ENCODE measurements at regions not wholly inside any gene's neighbourhood (a gene's known extent, or its start where the extent isn't known, plus 50 kb on each side); places are given as distances from the start of the nearest gene placed in this dataset.

DNA sequence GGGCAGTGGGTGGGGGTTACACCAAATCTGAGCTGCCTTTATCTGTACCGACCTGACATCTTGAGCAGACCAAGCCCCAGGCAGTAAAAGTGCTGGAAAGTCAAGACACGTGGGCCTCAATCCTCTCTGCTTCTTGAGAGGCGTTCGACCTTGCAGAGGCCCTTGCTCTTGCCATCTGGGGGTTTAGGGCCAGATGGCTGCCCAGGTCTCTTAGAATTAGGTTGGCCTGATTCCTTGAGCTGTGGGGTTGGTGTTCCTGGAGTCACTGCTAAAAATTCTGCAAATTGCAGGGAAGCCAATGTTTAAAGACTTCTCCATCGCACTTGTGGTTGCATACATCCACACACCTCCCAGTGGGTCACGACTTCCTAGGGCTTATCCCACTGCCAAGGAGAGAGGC lies 238.2 kb upstream of the ASIC2 start:
- H3K36me3 Mint-ChIP-seq, result no peaks in the 10 kb centered on the region
- no peak for ATAC-seq (ENCODE audit: low read depth in 2 of 2)
- H3K9me3 Mint-ChIP-seq, result peaks cover 0 to 11% (median 3%) of the 10 kb centered on the region in 7 donors
- no peak for DNase-seq
- peaks cover 0 to 5% (median 4%) of the 10 kb centered on the region in 3 donors for H3K27me3 Mint-ChIP-seq
- H3K4me1 Mint-ChIP-seq, result no peaks in the 10 kb centered on the region
- no peak overlapping the region for H3K4me3 Mint-ChIP-seq
- no peak overlapping the region for H3K27ac Mint-ChIP-seq

- Mint-ChIP-seq H3K9me3 (peaks cover 0 to 2% (median 0%) of the 10 kb centered on the region in 7 donors), H3K27ac (no peak overlapping the region), H3K27me3 (peaks cover 3 to 9% (median 4%) of the 10 kb centered on the region in 3 donors), H3K36me3 (no peaks in the 10 kb centered on the region), H3K4me3 (no peak overlapping the region), H3K4me1 (no peaks in the 10 kb centered on the region)
- ATAC-seq (ENCODE audit: low read depth in 2 of 2) (no peak), DNase-seq (no peak)
Measured at GRCh38 chr17:33534087-33534486, 241.0 kb upstream of the ASIC2 start.

GRCh38 chr17:33545124-33545523 lies 252.0 kb upstream of the ASIC2 start:
- Mint-ChIP-seq H3K9me3 (peaks cover 0 to 11% (median 5%) of the 10 kb centered on the region in 7 donors), H3K4me3 (no peak overlapping the region)

DNA sequence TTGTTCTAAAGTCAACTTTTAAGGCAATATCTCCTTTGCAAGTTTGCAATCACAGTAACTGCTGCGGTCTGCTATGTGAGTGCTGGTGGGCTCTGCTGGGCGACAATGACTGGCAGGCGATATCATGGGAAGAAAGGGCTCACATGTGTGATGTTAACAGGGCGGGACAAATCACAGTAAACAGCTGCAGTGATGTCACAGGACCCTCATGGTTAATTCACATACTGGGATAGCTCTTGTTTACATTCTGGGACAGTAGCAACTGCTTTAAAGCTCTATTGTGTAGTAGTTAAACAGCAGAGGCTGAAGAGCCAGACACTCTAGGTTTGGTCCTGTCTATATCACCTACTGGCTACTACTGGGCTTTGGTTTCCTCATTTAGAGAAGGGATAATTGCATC lies 257.2 kb upstream of the ASIC2 start:
- Mint-ChIP-seq H3K4me1 (no peaks in the 10 kb centered on the region), H3K36me3 (no peaks in the 10 kb centered on the region), H3K27ac (no peak overlapping the region), H3K27me3 (peaks cover 4 to 9% (median 5%) of the 10 kb centered on the region in 3 donors), H3K4me3 (no peak overlapping the region), H3K9me3 (peaks cover 0 to 6% (median 0%) of the 10 kb centered on the region in 7 donors)
- DNase-seq, result no peak
- ATAC-seq (ENCODE audit: low read depth in 2 of 2), result no peak

More at GRCh38 chr17:33545124-33545523, 252.0 kb upstream of the ASIC2 start:
- H3K27ac Mint-ChIP-seq, result no peak overlapping the region
- no peaks in the 10 kb centered on the region for H3K4me1 Mint-ChIP-seq
- no peak for ATAC-seq (ENCODE audit: low read depth in 2 of 2)
- H3K36me3 Mint-ChIP-seq, result no peaks in the 10 kb centered on the region
- no peak for DNase-seq
- H3K27me3 Mint-ChIP-seq, result peaks cover 0 to 9% (median 6%) of the 10 kb centered on the region in 3 donors

- Mint-ChIP-seq H3K36me3 (no peaks in the 10 kb centered on the region), H3K9me3 (peaks cover 0 to 6% (median 0%) of the 10 kb centered on the region in 7 donors), H3K4me1 (no peaks in the 10 kb centered on the region), H3K27ac (peak overlapping the region in 1 of 6 donors; percentile 62), H3K27me3 (peaks cover 0 to 9% (median 4%) of the 10 kb centered on the region in 3 donors), H3K4me3 (no peak overlapping the region)
- DNase-seq (no peak), ATAC-seq (ENCODE audit: low read depth in 2 of 2) (no peak)
Measured at GRCh38 chr17:33551075-33551474, 258.0 kb upstream of the ASIC2 start.

DNA sequence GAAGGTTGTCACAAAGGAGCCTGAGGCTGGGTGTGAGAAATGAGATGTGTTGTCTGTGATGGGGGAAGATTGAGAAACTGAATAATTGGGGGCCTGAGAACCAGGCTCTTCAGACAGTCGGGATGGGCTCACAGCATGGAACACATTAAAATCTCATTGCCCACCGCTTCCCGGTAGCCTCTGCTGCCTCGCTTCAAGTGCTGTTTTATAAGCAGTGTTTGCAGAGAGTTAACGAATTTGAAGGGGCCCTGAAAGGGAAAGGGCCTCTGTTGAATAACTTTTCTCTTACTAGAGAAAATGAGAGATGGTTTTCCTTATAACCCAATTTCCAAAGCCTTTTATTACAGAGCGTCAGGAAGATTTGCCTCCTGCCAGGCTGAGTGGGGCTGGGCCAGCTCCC lies 258.8 kb upstream of the ASIC2 start:
- H3K4me1 Mint-ChIP-seq, result no peaks in the 10 kb centered on the region
- ATAC-seq (ENCODE audit: low read depth in 2 of 2), result no peak
- no peaks in the 10 kb centered on the region for H3K36me3 Mint-ChIP-seq
- no peak for DNase-seq
- H3K27ac Mint-ChIP-seq, result no peak overlapping the region
- peaks cover 0 to 9% (median 4%) of the 10 kb centered on the region in 3 donors for H3K27me3 Mint-ChIP-seq
- H3K4me3 Mint-ChIP-seq, result no peak overlapping the region
- H3K9me3 Mint-ChIP-seq, result peaks cover 0 to 6% (median 0%) of the 10 kb centered on the region in 7 donors

DNA sequence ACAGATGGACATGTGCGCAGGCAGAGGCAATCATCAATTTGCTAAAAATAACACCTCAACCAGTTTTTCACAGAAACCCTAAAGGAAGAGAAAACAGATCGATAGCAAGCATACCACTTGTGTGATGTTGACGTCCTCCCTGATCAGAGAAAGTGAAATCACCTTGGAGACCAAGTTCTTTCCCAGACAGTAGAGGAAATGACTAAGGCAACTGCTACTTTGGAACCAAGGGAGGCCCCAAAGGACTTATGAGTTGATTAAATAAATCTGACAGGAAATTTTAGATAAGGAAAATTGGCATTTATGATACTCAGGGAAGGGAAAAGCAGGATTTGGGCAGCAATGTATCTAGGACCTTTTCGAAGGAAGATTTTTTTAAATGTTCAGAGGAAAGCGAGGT lies 267.1 kb upstream of the ASIC2 start:
- Mint-ChIP-seq H3K27ac (no peak overlapping the region), H3K36me3 (peaks cover 0 to 8% of the 10 kb centered on the region in 2 donors), H3K27me3 (no peaks in the 10 kb centered on the region), H3K9me3 (peaks cover 5 to 28% (median 17%) of the 10 kb centered on the region in 7 donors), H3K4me1 (no peaks in the 10 kb centered on the region), H3K4me3 (no peak overlapping the region)
- no peak for DNase-seq
- no peak for ATAC-seq (ENCODE audit: low read depth in 2 of 2)

- no peaks in the 10 kb centered on the region for H3K4me1 Mint-ChIP-seq
- H3K36me3 Mint-ChIP-seq, result peaks cover 0 to 8% of the 10 kb centered on the region in 2 donors
- no peak overlapping the region for H3K27ac Mint-ChIP-seq
- no peaks in the 10 kb centered on the region for H3K27me3 Mint-ChIP-seq
- H3K4me3 Mint-ChIP-seq, result no peak overlapping the region
- peaks cover 5 to 28% (median 17%) of the 10 kb centered on the region in 7 donors for H3K9me3 Mint-ChIP-seq
- DNase-seq, result no peak
- ATAC-seq (ENCODE audit: low read depth in 2 of 2), result no peak
Measured at GRCh38 chr17:33560871-33561270, 267.8 kb upstream of the ASIC2 start.

DNA sequence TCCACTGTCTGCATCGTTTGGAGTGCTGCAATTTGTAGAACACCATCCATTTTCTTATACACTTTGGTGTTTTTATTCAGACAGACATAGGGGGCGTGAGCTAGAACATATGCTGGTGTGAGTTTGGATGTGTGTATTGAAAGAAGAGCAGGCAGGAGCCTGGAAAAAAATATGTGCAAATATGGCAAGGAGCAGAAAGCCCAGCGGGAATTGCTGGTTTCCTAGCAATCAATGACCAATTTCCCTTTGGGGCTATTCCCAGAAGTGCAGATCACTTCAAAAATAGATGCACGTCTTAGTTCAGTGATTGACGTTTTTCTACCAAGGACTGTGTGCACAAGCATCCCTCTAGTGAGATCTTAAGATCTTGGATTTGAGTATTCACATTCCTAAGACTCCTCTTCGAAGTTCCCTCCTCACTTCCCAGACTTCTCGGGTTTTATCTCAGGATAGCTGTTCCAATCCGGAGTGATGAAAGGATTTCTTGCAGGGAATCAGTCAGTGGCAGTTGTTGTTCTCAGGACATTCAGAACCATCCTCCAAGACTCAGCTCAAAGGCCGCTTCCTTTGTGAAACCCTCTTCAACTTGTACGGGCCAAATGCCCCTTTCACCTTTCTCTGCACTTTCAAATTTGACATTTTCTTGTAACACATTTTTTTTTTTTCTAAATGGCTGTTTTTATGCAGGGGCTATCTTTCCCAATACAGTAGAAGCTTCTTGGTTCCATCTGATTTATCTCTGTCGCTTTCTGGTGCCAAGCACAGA lies 268.7 kb upstream of the ASIC2 start:
- Mint-ChIP-seq H3K36me3 (peaks cover 0 to 8% of the 10 kb centered on the region in 2 donors), H3K27ac (no peak overlapping the region), H3K4me1 (no peaks in the 10 kb centered on the region), H3K4me3 (no peak overlapping the region), H3K9me3 (peaks cover 9 to 31% (median 18%) of the 10 kb centered on the region in 7 donors), H3K27me3 (peaks cover 0 to 3% (median 0%) of the 10 kb centered on the region in 3 donors)
- ATAC-seq (ENCODE audit: low read depth in 2 of 2) (no peak), DNase-seq (no peak)

GRCh38 chr17:33562792-33563191 lies 269.7 kb upstream of the ASIC2 start:
- DNase-seq (no peak), ATAC-seq (ENCODE audit: low read depth in 2 of 2) (no peak)
- no peak overlapping the region for H3K4me3 Mint-ChIP-seq
- H3K9me3 Mint-ChIP-seq, result peaks cover 7 to 29% (median 13%) of the 10 kb centered on the region in 7 donors
- H3K27me3 Mint-ChIP-seq, result peaks cover 0 to 10% (median 0%) of the 10 kb centered on the region in 3 donors
- no peaks in the 10 kb centered on the region for H3K4me1 Mint-ChIP-seq
- peaks cover 0 to 8% of the 10 kb centered on the region in 2 donors for H3K36me3 Mint-ChIP-seq
- no peak overlapping the region for H3K27ac Mint-ChIP-seq

GRCh38 chr17:33564146-33564545 lies 271.1 kb upstream of the ASIC2 start:
- Mint-ChIP-seq H3K36me3 (peaks cover 0 to 4% of the 10 kb centered on the region in 2 donors), H3K27ac (no peak overlapping the region), H3K9me3 (peaks cover 4 to 24% (median 7%) of the 10 kb centered on the region in 7 donors), H3K4me1 (no peaks in the 10 kb centered on the region), H3K27me3 (peaks cover 0 to 10% (median 0%) of the 10 kb centered on the region in 3 donors), H3K4me3 (no peak overlapping the region)
- ATAC-seq (ENCODE audit: low read depth in 2 of 2) (no peak), DNase-seq (no peak)

DNA sequence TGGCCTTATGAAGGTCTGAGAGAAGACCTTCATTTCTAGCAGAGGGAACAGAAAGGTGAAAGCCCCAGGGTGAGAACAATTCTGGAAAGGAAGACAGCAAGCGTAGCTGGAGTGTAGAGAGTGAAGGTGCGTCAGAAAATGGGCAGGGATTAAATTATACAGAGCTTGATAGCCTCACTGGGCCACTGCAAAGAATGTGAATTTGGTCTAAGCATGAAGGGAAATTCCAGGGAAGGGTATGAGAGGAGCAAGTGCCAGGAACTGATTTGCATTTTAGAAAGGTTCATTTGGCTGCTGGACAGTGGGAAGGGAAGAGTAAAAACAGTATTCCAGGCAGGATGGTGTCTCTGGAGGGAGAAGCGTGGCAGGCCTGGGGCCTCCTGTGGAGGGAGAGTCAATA lies 274.1 kb upstream of the ASIC2 start:
- ATAC-seq (ENCODE audit: low read depth in 2 of 2) (no peak), DNase-seq (no peak)
- no peak overlapping the region for H3K27ac Mint-ChIP-seq
- no peaks in the 10 kb centered on the region for H3K36me3 Mint-ChIP-seq
- H3K9me3 Mint-ChIP-seq, result peaks cover 3 to 32% (median 7%) of the 10 kb centered on the region in 7 donors
- H3K4me1 Mint-ChIP-seq, result no peaks in the 10 kb centered on the region
- H3K4me3 Mint-ChIP-seq, result no peak overlapping the region
- H3K27me3 Mint-ChIP-seq, result peaks cover 0 to 10% (median 7%) of the 10 kb centered on the region in 3 donors

DNA sequence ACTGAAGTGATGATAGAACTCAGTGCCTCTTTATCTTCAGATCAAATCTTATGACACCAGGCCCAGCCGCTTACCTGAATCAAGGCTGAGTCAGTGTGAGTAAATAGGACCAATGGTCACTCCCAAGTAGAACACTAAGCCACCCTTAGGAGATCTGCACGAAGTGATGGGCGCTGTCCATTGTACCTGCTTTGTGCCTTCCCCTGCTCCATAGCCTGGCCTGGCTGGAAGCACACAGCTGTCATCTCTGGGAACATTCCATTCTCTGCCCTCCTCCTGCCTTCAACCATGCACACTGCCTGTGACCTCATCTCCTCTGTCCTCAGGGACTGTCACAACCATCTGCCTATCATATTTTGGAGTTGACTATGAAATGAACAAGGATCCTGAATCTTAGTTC lies 279.5 kb upstream of the ASIC2 start:
- ATAC-seq (ENCODE audit: low read depth in 2 of 2) (no peak), DNase-seq (no peak)
- Mint-ChIP-seq H3K27ac (peak overlapping the region in 1 of 6 donors; percentile 10), H3K4me1 (no peaks in the 10 kb centered on the region), H3K36me3 (no peaks in the 10 kb centered on the region), H3K4me3 (no peak overlapping the region), H3K9me3 (peaks cover 0 to 14% (median 2%) of the 10 kb centered on the region in 7 donors), H3K27me3 (peaks cover 6 to 11% (median 7%) of the 10 kb centered on the region in 3 donors)

DNA sequence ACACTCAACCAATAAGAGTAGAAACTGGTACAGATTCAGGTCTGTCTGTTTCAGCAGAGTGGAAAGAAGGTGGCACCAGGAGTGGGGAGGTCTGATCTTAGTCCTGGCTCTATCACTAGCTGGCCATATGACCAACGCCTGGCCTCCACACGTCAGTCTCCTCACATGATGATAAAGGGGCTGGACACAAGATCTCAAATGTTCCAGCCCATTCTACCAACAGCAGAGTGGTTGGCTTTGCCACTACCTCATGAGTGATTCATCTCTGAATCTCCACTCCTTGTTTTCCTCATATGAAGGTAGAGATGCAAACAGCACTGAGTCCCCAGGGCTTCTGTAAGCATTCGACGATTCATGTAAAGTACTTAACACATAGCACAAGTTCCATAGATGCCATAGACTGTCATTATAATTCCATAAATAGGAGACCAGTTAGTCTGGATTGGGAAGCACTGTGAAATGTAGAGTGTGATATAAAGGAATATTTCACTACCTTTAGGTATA lies 281.9 kb upstream of the ASIC2 start:
- DNase-seq, result no peak

More for the DNA sequence above, 281.9 kb upstream of the ASIC2 start:
- Mint-ChIP-seq H3K27ac (no peak overlapping the region), H3K27me3 (peaks cover 6 to 11% (median 7%) of the 10 kb centered on the region in 3 donors), H3K36me3 (peaks cover 0 to 2% of the 10 kb centered on the region in 2 donors), H3K4me3 (no peak overlapping the region), H3K9me3 (peaks cover 0 to 13% (median 2%) of the 10 kb centered on the region in 7 donors), H3K4me1 (no peaks in the 10 kb centered on the region)
- ATAC-seq (ENCODE audit: low read depth in 2 of 2), result no peak
